ENCODE measurements at regions not wholly inside any gene's neighbourhood (a gene's known extent, or its start where the extent isn't known, plus 50 kb on each side); places are given as distances from the start of the nearest gene placed in this dataset.

DNA sequence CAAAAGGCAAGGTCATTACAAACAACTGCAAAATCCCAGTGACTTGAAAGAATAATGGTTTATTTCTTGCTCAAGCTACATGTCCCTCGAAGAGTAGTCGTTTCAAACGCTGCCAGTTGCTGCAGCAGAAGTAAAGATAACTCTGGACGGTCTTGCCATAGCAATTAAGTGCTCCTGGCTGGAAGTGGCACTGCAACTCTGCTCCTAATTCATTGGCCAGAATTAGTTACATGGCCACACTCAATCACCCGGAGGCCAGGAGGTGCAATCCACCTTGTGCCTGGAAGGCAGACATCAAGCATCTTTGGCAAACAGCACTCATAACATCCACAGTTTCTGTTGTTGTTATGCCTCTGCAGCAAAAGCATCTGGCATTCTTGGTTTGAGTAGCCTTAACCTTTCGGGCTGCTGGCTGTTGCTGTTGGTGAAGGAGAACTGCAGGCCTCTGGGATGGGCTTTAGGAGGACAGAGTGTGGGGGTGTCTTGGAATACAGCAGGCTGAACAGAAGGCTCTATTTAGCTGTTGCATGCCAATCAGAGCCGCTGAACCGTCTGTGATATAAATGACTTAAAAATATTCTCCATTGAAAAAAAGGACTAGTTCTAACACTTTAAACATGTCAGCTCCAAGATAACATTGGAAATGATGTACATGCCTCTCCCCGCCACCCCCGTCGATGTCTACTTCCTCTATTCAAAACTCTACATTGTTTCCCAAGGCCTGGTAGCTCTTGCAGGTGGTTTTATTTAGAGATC, 123.5 kb upstream of the DYRK2 start:
- TF ChIP-seq, protein P1, sequence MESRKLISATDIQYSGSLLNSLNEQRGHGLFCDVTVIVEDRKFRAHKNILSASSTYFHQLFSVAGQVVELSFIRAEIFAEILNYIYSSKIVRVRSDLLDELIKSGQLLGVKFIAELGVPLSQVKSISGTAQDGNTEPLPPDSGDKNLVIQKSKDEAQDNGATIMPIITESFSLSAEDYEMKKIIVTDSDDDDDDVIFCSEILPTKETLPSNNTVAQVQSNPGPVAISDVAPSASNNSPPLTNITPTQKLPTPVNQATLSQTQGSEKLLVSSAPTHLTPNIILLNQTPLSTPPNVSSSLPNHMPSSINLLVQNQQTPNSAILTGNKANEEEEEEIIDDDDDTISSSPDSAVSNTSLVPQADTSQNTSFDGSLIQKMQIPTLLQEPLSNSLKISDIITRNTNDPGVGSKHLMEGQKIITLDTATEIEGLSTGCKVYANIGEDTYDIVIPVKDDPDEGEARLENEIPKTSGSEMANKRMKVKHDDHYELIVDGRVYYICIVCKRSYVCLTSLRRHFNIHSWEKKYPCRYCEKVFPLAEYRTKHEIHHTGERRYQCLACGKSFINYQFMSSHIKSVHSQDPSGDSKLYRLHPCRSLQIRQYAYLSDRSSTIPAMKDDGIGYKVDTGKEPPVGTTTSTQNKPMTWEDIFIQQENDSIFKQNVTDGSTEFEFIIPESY (IDR thresholded peaks at IDR 0.05), result no peak
- TF ChIP-seq EGR1 (IDR thresholded peaks at IDR 0.05; ENCODE audit: low read depth in 2 of 2) (no peak), GABPA (IDR thresholded peaks at IDR 0.05 in 1 of 2, conservative IDR thresholded peaks at IDR 0.05 in 1 of 2) (no peak), JUND (IDR thresholded peaks at IDR 0.05) (no peak), RAD21 (IDR thresholded peaks at IDR 0.05) (no peak)
- TF ChIP-seq, protein P2, sequence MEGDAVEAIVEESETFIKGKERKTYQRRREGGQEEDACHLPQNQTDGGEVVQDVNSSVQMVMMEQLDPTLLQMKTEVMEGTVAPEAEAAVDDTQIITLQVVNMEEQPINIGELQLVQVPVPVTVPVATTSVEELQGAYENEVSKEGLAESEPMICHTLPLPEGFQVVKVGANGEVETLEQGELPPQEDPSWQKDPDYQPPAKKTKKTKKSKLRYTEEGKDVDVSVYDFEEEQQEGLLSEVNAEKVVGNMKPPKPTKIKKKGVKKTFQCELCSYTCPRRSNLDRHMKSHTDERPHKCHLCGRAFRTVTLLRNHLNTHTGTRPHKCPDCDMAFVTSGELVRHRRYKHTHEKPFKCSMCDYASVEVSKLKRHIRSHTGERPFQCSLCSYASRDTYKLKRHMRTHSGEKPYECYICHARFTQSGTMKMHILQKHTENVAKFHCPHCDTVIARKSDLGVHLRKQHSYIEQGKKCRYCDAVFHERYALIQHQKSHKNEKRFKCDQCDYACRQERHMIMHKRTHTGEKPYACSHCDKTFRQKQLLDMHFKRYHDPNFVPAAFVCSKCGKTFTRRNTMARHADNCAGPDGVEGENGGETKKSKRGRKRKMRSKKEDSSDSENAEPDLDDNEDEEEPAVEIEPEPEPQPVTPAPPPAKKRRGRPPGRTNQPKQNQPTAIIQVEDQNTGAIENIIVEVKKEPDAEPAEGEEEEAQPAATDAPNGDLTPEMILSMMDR (IDR thresholded peaks at IDR 0.05; ENCODE audit: low read depth, low read length, missing input control), result no peak
